NCI-H1694 treated with DMSO at 0.1 percent for 48 hours (cell line): ENCODE measurements at regions not wholly inside any gene's neighbourhood (a gene's known extent, or its start where the extent isn't known, plus 50 kb on each side); places are given as distances from the start of the nearest gene placed in this dataset.

Experiments used
- DNase-seq: peaks from one replicate; lab custom pipeline; 2025; lab: John Stamatoyannopoulos, UW

DNA sequence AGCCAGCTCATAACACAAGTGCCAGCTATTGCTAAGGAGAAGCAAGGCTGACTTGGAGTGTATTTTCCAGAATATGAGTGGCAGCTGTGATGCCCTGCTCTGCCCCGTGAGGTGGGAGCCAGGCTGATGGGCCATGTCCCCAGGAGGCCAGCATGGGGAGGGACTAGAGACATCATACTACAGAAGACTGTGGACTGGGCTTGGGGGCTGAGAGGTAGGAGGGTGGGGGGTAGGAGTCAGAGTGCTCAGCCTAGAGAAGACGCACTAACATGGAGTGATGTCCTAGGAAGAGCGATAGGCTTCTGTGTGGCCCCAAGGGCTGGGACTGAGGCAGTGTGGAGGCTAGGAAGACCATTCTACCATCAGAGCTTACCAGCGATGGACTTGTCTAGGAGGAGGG lies 143.7 kb downstream of the WSCD1 start:
- DNase-seq = no peak

DNA sequence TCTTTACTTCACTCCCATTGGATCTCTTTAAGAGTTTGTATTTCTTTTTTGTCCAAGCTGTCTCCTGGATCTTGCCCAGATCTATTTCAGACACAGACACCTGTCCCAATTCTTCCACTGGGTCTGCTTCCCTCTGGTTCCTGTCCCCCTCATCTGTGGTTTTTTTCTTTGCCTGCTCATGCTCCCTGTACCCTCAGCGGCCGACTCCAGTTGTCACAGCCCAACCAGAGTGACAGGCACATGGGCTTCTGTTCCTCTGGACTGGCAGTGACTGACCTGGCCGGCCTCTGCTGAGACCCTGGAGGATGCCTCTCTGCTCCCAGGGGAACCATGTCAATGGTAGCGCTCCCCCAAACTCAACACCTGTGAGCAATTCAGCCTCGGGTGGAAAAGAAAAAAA lies 142.6 kb downstream of the WSCD1 start:
- DNase-seq = no peak

DNA sequence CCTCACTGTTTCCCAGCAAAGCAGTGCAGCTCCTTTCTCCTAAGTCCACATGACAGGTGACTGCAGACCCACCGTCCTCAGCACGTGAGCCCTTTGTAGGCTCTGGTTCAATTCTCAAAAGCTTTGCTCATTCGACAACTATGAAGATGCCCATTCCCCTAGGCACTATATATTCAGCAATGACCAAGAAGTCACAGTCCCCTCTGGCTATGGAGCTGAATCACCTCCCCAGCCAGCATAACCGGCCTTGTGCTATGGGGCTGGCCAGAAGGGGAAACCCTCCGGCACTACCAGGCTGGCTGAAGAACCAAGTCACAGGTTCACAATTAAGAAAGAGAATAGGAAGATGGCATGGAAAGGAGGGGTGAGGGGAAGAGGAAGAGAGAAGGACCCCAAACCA lies 139.7 kb downstream of the WSCD1 start:
- DNase-seq = no peak

GRCh38 chr17:6208608-6209180 lies 138.5 kb downstream of the WSCD1 start:
- no peak for DNase-seq

DNA sequence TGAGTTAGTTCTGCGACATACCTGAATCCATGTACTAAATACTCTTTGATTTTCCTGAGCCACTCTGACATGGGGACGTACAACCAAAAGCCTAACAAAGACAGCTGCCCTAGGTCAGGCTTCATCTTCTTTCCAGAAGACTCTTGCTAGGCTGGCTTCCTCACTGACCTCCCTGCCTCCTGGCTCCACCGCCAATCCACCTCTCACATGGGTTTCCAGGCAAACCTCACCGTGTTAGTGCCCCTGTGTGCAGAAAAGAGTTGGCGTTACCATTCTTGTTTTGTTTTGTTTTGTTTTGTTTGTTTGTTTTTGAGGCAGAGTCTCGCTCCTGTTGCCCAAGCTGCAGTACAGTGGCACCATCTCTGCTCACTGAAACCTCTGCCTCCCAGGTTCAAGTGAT lies 135.3 kb downstream of the WSCD1 start:
- DNase-seq = no peak

GRCh38 chr17:6205033-6205432 lies 134.9 kb downstream of the WSCD1 start:
- DNase-seq = no peak

GRCh38 chr17:6204203-6204722 lies 134.1 kb downstream of the WSCD1 start:
- no peak for DNase-seq

GRCh38 chr17:6196355-6196754 lies 126.2 kb downstream of the WSCD1 start:
- DNase-seq = no peak

DNA sequence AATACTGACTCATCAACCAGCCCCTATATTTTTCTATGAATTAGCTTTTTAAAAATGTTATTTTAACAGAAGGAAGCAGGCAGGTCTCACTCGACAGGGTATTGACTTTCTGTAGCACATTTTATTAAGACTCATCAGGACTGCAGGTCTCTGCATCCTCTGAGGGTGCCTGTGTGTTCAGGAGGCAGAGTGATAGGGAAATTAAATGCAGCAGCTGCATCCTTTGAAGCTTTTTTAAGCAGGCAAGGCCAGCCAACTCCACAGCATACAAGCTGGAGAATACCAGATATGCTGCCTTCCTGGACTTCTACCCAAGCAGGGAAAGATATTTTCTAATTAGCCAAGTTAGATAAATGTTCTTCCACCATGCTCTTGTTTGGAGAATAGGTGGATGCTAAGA lies 124.9 kb downstream of the WSCD1 start:
- no peak for DNase-seq

DNA sequence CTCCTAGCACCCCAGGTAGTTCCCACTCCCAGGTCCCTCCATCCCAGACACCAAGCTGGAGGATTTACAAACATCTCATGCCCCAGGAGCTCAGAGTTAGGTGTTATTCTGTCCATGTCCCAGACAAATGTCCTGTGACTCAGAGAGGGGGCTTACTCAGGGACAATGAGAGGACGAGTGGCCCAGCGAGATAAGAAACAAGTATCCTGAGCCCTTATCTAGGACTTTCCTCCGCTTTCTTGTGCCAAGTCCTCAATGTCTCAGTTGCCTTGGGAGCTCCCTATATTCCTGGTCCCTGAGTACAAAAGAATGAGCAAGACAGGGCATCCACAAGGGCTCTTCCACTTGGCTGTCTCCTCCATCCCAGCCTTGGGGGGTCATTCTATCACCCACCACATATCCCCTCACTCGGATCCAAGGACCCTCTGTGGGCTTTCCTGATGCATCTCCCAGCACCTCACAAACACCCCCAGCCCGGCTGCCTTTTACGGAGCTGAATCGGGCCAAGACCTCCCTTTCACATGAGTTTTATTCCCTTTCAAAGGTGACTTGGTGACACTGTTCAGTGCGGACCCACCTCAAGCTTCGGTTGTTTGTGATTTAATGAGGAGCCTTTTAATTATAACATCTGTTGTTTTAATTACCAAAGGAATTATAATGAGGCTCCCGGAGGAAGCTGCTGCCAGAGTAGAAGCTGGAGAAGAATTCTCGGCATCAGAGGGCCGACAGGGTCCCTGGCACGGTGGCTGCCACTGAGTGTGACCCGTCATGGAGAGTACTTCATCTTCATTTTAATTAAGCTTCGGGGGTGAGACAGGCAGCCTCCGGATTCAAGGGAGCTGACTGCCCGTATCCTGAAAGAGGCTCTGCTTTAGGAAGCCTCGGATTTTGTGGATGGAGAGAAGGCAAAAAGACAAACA lies 121.5 kb downstream of the WSCD1 start:
- no peak for DNase-seq

- DNase-seq = no peak
Measured at GRCh38 chr17:6187836-6188235, 117.7 kb downstream of the WSCD1 start.

DNA sequence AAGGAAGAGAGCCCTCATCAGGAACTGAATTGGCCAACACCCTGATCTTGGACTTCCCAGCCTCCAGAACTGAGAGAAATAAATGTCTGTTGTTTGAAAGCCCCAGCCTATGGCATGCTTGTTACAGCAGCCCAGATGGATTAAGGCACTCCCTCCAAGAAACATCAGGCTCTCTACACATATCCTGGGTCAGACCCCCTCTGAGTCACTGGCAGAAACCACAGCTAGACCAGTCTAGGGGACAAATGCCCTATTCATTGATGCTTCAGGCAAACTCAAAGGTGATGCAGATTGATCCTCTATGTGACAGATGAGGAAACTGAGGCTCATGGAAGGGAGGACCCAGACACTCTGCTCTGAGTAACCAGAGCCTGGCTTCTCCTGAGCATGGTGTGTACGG lies 116.8 kb downstream of the WSCD1 start:
- no peak for DNase-seq

GRCh38 chr17:6184508-6184907 lies 114.3 kb downstream of the WSCD1 start:
- DNase-seq = no peak

- no peak for DNase-seq
Measured at GRCh38 chr17:6179017-6179416, 108.8 kb downstream of the WSCD1 start.

DNA sequence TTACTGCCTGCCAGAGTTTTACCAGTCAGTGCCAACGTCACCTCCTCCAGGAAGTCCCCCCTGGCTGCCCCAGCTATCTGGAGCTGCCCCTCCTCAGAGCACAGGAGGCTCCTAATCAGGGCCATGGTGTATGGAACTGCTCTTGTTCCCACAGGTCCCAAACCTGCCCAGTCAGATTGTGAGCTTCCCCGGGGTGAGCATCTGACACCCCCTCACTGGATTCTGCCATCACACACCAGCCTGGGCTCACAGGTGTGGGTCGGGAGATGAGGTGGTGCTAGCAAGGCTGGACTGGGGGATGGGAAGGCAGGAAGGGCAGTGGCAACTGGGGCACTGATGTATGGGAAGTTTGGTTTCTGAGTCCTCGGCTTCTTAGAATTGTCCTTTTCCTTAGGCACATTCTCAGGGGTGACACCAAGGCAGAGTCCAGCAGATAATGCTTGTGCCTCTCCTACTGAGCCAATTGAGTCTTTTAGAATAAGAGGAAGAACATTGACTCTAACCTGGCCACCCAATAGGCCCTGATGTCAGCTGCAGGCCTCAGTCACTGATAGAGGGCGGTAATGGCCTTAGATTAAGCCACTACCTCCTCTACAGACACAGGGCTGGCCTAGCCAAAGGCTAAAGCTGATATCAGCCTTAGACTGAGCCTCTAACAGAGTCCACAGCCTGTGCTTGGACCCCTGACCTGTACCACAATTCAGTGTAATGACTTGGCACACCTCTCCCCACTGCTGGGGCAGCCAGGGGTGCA lies 107.9 kb downstream of the WSCD1 start:
- DNase-seq = no peak
